GM19455 (cell line): ENCODE measurements at regions not wholly inside any gene's neighbourhood (a gene's known extent, or its start where the extent isn't known, plus 50 kb on each side); places are given as distances from the start of the nearest gene placed in this dataset.
"Not testable (repeated sequence)": the region's sequence is repeated elsewhere in the genome, so short reads cannot be mapped to it uniquely, and the experiment has no call there.

ENCODE experiments used
- ATAC-seq: cut with Tn5 transposase; IDR thresholded peaks from one replicate; pipeline ENCODE4 v1.9.1; 2021; ENCODE audit not compliant: unreplicated experiment

DNA sequence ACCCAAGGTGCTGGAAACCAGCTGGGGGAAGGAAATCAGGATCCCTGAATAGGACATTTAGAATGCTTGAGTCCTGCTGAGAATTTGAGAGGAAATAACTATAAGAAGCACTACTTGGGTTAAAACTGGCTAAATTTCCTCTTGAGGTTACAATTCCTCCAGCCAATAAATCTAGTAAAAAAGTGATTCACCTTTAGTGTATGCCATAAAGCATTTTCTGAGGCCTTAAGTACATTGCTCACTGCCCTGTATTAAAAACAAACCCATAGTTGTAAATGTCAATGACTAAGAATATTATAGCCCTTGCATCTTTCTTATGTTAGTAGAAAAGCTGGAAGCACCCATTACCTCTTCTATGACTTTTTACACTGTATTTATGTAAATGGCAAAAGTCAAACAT, 634.7 kb upstream of the ARRDC3 start:
- no peak for ATAC-seq

DNA sequence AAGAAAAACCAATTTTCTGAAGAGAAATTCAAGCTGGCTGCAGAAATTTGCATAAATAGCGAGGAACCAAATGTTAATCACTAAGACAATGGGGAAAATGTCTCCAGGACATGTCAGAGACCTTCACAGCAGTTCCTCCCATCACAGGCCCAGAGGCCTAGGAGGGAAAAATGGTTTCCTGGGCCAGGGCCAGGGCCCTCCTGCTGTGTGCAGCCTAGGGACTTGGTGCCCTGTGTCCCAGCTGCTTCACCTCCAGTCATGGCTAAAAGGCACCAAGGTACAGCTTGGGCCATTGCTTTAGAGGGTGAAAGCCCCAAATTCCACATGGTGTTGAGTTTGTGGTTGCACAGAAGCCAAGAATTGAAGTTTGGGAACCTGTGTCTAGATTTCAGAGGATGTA, 628.7 kb upstream of the ARRDC3 start:
- ATAC-seq, result not testable (repeated sequence)

DNA sequence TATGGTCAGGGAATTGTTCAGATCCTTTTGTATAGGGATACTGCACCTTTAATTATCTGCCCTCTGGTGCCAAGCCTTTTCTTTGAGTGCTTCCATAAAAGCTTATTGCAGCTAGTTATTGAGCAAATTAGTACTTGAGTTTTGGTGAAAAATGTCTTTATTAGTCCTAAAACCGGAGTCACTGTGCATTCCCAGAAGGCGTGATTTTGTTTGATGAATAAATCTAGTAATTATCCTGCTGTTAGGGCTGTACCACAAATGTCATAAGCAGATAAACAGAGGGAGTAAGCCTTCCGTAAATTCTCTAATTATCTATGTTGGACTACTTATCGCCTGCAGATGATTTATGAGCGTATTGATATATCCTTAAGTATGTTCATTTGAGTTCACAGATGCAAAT, 620.7 kb upstream of the ARRDC3 start:
- ATAC-seq, result no peak

DNA sequence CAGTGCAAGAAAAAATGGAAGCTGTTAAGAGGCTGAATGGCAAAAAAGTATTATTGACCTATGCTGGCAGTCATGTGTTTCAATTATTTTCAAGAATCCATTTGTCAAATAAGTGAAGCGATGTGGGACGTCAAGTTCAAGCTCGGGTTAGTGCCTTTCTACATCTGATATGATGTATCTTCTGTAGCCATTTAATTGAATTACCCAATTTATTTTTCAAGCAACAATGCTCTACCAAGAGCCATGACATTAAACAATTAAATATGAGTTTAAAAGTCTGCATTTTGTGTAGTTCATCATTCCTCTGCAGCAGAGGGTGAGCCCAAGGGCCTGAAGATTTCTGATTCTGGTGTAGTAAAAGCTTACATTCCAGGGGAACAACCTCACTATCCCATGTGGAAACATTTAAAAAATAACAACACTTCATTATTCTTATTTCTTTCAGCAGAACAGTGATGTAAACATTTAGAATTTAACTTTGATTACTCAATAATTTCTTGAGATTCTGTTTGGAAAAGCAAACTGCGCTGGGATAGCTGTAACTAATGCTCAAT, 619.7 kb upstream of the ARRDC3 start:
- no peak for ATAC-seq

DNA sequence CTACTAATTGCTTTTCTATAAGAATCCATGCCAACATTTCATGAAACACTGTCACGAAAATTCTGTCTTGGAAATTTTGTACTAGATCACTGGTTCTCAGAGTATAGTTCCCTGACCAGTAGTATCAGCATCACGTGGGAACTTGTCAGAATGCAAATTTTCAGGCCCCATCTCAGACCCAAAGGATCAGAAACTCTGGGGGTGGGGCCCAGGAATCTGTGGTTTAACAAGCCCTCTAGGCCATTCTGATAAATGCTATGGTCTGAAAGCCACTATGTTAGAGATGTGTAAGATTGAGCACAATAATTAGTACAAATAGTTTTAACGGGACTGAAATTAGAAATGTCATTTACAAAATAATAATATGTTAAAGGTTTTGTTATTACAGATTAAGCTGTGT, 615.7 kb upstream of the ARRDC3 start:
- no peak for ATAC-seq

DNA sequence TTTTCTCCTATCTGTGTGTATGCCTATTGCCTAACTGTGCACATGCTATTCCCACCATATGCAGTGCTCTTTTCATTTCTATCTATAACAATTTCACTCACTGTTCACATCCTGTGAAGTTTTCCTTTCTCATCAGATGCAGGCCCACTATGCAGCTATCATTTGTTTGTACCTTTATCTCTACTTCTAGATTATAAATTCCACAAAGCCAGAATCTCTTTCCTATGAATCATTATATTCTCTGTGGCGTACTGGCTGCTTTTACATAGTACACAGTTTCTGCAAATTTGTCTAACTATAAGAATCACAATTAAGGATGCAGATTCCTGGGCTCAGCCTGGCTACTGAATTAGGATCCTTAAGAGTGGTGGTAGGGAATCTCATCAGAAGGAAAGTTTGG, 600.8 kb upstream of the ARRDC3 start:
- no peak for ATAC-seq

DNA sequence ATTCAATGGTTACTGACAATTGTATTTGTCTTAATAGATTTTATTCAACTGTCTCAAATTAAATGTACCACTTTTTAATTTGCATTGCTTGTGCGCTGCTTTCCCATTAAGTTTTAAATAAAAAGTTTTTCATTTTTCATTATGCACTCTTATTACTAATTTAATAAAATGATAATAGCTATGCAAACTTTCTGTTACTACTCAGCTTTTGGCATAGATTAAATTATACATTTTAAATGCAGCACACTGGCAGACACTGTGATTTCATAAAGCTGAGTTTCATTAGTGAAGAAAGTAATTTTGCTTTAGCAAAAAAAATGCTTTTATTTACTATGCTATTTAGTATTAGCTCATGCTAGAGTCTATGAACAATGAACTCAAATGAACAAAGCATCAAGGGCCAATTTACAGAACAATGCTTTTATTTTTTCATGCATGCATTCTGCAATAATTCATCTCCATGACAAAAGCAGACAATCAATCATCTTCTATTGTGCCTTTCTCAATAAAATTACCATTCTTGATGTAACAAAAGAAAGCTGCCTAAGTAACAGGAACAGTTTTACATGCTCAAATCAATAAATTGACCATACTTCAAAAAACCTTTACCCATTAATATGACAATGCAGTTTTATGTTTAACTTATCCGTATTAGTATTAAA, 595.2 kb upstream of the ARRDC3 start:
- no peak for ATAC-seq

DNA sequence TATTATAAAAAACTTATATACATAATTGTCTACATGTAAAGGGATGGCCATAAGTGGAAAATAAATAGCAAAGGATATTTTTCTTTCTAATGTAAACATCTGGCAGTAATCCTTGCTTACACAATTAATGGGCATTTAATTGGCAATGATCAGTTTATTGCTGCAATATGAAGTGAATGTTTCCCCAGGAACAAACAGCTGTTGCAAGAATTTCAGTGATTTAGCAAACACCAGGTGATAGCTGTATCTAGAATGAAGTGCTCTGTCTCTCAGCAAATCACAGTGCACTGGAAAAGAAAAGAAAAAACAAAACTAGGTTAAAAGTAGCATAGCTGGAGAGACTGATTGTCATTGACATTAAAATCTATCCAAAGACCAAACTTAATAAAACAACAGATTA, 594.5 kb upstream of the ARRDC3 start:
- no peak for ATAC-seq

DNA sequence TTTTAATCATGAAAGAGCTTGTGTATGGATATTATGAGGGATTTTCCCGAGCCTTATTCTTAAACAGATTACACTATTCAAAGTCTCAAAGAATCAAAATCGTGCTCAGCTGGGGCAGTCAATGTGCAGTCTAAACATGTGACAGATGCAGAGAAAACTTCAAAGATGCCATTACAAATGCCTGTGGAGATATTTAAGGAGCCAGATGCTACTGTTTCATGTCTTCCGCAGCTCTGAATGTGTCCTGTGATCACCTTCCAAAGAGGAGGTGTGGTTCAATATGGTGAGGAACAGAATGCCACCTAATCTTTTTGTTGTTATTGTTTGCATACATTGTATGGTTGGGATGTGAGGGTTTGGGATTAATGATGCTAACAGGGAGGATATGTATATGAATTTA, 593.3 kb upstream of the ARRDC3 start:
- no peak for ATAC-seq

DNA sequence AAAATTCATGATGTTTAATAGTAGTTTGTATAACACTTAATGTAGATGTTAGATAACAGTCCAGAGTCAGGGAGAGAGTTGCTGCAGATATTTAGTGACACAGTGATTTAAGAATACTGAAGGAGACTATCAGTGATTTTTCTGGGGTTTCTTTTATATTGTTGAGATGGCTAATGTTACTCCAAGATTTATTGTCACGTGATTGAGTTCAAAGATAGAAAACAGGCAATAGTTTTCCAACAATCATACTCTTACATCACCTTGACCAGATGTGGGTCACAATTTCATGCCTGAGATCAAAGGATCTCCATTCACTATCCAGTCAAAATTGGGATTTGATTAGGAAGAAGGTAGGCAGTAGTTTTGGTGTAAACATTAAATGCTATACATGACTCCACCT, 580.0 kb upstream of the ARRDC3 start:
- no peak for ATAC-seq

DNA sequence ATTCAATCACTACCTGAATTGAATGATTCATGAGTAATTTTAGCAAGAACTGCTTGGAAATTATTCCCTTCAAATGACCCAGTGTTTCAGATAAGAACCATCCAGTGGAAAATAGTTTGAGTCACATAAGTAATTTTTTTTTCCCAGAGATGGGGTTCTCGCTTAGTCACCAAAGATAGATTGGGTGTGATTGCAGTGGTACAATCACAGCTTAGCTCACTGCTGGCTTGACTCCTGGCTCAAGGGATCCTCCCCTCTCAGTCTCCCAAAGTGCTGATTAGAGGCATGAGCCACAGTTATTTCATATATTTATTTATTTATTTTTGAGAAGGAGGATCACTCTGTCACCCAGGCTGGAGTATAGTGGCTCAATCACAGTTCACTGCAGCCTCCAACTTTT, 574.5 kb upstream of the ARRDC3 start:
- no peak for ATAC-seq

DNA sequence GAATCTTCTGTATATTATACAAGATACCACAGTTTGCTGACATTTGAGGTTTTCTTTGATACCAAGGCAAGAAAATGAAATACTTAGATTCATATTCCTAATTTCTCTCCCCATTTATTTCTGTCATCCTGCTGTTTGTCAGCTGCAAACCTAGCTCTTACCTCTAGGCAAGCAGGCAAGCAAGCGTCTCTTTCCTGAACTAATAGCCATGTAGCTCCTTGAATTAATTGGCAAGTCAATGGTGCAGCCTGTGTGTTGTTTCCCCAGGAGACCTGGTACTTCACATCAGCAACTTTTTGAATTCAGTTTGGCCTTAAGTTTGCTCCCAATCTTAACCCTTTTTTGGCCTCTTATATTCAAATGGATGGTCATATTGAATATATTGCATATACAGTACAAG, 573.6 kb upstream of the ARRDC3 start:
- no peak for ATAC-seq

DNA sequence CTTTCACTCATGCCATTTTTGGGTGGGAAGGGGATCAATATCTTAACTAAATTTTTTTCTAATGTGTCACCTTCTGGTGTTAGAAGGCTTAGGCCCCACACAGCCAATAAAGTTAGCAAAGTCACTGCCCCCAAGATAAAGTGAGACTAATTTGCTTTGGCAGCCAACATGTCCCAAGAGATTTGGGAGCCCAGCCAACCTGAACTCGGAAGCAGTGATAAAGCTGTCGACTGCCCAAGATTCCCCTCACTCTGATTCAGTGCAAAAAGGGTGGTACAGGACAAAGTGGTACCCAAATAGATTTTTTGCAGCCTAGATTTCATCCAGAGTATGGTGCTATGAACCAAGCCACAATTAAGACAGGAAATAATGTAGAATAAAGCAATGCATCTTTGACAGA, 572.5 kb upstream of the ARRDC3 start:
- ATAC-seq, result no peak

DNA sequence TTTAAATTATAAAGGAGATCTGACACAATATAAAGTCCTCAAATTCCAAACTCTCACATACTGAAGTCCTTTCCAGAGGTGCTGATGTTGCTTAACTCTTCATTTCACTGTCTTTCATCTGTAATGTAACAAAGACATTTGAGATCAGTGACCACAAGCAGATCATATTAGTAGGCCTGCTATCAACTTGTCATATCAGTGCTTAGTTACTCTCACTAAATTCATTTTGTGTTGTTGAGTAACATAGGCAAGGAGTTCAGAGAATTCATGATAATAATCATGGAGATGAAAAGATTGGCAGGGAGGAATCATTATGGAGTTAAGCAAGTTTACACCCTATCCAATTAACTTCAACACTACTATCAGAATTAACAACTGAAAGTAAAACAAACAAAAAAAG, 571.0 kb upstream of the ARRDC3 start:
- ATAC-seq, result no peak

DNA sequence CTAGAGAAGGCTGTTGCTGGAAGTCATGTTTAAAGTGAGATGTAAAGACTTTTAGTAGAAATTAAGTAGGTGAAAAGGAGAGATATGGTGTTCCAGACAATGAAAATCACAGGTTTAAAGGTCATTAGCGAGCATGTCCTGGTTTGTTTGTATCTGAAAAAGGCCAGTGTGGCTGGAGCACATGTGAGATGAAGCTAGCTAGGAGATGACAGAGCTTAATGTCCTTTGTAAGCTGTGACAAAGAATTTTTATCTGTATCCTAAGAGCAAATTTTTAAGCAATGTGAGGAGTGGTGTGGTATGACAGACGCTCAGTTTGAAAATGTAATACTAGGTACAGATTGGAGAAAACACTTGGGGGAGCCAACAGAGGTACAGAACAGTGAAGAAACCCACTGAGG, 567.2 kb upstream of the ARRDC3 start:
- no peak for ATAC-seq

DNA sequence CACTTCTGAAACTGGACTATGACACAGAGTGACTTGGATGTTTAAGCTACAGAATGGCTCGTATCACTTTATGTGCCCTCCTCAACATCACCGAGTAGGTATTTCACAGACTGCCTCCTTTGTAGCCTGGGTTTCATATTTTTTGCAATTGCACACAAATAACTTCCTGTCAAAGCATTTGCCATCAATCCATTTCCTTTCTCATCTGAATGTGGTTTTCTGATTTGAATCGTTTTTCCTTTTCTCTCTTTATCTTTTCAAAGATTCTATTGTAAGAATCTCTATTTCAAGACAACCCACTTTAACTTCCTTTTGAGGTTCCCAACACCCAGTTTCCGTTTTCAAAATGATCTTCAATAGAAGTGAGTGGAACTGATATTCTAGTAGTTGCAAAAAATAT, 563.8 kb upstream of the ARRDC3 start:
- no peak for ATAC-seq

DNA sequence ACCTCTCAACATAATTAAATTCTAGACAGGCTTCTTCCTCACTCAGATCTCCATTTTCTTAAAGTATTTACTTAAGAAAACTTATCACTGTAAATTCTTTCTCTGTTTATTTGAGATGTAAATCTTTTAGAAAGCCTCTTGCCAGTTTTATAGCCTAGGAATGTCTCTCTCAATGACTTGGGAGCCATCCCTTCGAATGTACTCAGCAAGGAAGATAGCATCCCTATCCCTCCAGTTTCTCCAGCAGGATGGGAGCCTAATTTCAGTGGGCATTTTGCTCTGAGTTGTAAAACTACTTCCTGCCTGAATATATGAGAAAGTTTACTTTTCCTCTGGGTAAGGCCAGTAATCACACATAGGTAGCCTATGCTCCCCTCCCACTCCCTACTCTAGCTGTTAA, 558.5 kb upstream of the ARRDC3 start:
- ATAC-seq, result no peak

DNA sequence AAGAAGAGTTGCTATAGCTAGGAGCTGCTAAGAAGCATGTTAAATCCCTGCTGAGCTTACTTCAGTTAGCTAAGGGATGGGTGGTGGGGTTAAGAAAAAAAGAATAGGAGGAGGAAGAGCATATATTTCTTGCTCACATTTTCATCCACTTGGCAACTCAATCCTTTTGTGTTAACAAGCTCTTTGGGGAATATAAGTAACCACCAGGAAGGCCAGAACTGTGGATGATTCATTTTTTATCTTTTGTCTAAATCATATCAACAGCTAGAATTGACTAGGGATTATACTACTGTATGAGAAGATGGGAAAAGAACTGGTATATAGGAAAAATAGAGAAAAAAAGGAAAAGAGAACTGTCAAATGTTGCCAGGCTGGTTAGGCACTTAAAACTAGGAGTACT, 555.3 kb upstream of the ARRDC3 start:
- no peak for ATAC-seq

DNA sequence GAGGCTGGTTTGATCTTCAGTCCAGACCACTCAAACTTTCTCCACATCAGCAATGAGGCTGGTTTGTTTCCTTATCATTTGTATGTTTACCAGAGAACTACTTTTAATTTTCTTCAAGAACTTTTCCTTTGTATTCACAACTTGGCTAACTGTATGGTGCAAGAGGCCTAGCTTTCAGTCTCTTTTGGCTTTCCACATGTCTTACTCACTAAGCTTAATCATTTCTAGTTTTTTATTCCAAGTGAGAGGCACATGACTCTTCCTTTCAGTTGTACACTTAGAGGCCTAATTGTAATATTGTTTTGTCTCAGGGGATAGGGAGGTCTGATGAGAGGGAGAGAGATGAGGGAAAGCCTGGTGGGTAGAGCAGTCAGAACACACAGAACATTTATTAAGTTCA, 554.0 kb upstream of the ARRDC3 start:
- ATAC-seq, result no peak

DNA sequence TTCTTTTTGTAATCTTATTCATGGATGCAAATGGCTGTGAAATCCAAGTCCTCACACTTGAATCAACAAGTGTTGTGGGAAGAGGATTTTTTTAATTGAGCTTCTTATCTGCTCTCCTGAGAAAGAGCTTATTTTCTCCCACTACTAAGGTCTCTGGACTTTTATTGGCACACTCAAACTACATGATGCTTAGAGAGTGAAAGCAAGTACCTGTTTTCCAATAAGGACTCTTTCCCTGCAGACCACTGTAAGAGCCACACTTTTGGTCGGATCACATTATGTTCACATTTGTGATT, 546.4 kb upstream of the ARRDC3 start:
- ATAC-seq, result no peak

DNA sequence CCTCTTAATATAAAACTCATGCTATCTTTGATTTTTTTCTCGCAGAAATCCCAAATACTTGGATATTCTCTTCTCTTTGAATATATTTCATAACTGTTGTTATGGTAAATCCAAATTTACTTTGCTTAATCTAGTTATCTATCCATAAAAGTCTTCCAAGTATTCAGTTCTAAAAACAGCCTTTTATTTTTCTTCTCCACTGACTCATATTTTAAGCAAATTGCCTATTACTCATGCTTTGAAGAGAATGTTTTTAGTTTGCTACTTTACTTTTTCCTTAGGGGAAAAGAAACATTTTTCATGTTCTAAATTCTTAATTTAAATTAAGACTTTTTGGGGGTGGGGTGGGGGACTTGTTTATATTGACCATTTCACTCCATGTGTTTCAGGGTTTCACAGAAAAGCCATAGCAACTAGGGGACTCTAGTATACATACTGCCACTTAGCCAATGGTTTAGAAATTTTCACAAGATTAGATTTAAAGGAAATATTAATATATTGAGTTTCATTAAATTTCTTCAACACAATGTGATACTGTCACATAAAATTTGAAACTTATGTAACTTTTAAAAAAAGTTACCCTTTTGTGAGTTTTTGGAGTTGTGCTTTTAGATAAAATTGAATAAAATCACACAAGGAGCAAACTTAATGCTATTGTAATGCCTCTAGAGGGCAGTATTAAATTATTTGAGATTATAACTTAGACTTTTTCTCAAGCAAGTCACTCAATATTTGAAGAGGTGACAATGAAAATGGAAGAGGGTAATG, 545.8 kb upstream of the ARRDC3 start:
- ATAC-seq, result no peak

DNA sequence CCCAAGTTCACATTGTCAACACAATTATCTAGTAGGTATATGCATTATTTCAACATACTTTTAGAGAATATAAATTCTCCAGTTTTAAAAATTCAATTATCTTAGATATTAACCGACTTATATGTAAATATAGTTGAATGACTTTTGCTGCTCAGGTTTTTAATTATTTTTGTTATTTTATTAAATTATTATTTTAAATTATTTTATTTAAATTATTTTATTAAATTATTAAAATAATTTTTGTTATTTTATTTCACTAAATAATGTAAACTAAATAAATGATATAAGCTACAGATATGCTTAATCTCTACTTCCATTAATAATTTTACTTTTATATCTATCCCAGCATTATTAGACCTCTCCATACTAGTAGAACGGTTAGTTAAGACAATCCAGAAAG, 544.3 kb upstream of the ARRDC3 start:
- no peak for ATAC-seq

DNA sequence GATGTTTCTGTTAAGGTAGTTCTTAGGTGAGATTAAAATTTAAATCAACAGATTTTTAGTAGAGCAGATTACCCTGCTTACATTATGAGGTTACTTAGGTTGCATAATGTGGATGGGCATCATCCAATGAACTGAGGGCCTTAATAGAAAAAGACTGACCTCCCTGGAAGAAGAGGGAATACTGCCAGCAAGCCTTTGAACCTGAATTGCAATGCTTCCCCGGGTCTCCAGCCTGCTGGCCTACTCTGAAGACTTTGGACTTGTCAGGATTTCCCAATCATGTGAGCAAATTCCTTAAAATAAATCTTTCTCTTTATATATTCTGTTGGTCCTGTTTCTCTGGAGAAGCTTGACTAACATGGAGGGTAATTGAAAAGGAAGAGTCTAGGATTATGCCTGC, 542.1 kb upstream of the ARRDC3 start:
- ATAC-seq, result no peak
